ENCODE measurements at regions not wholly inside any gene's neighbourhood (a gene's known extent, or its start where the extent isn't known, plus 50 kb on each side); places are given as distances from the start of the nearest gene placed in this dataset.

- Mint-ChIP-seq H3K4me1 (peaks cover 39% of the 10 kb centered on the region), H3K36me3 (ENCODE audit: low read depth) (peaks cover 2% of the 10 kb centered on the region; the same call in 2 of the 3 replicates), H3K4me3 (no peak overlapping the region), H3K27me3 (ENCODE audit: insufficient read depth, low read depth, poor library complexity) (peaks cover 11% of the 10 kb centered on the region), H3K27ac (no peak overlapping the region), H3K9me3 (peaks cover 3% of the 10 kb centered on the region; the same call in 2 of the 3 replicates)
- Histone ChIP-seq H3K4me2 (no peak overlapping the region), H3K79me2 (replicated peaks; ENCODE audit: insufficient read depth) (no peaks in the 10 kb centered on the region), H3K9me2 (ENCODE audit: insufficient read depth) (0 out of 2 replicates have a peak, but pooled peaks cover 6% of the 10 kb centered on the region), H3K4me3 (no peak overlapping the region), H3K36me3 (ENCODE audit: insufficient read depth) (no peaks in the 10 kb centered on the region), H3F3A (replicated peaks; ENCODE audit: low read depth) (no peaks in the 10 kb centered on the region), H3K27ac (ENCODE audit: low read depth) (no peak overlapping the region), H3K4me1 (ENCODE audit: insufficient read depth) (peaks cover 4% of the 10 kb centered on the region), H4K20me1 (replicated peaks; ENCODE audit: insufficient read depth) (no peaks in the 10 kb centered on the region), H3K27me3 (ENCODE audit: insufficient read depth) (no peaks in the 10 kb centered on the region), H2AFZ (no peak overlapping the region)
- no peak for DNase-seq (ENCODE audit: low spot score)
- TF ChIP-seq ZNF114 (CRISPR knock-in tag; IDR thresholded peaks at IDR 0.05) (no peak), STAT1 (IDR thresholded peaks at IDR 0.05; ENCODE audit: unreplicated experiment) (no peak), NANOG (IDR thresholded peaks at IDR 0.05; ENCODE audit: borderline replicate concordance) (no peak), ZNF331 (CRISPR knock-in tag; IDR thresholded peaks at IDR 0.05; ENCODE audit: low read depth) (no peak), CTCF (conservative IDR thresholded peaks at IDR 0.05; ENCODE audit: low read depth in 2 of 2) (no peak), ZNF462 (CRISPR knock-in tag; IDR thresholded peaks at IDR 0.05) (no peak), EZH2 (IDR thresholded peaks at IDR 0.05; ENCODE audit: low read depth, unreplicated experiment) (no peak), JUNB (IDR thresholded peaks at IDR 0.05; ENCODE audit: unreplicated experiment) (no peak), CREB1 (CRISPR knock-in tag; IDR thresholded peaks at IDR 0.05; ENCODE audit: low read depth) (no peak), REST (IDR thresholded peaks at IDR 0.05; ENCODE audit: unreplicated experiment) (no peak), EZH2phosphoT487 (IDR thresholded peaks at IDR 0.05; ENCODE audit: unreplicated experiment) (no peak), POLR2AphosphoS5 (IDR thresholded peaks at IDR 0.05; ENCODE audit: low read depth) (no peak), ETS1 (IDR thresholded peaks at IDR 0.05) (no peak)
- no peak for ATAC-seq
Measured at GRCh38 chr9:89666364-89666763, 61.6 kb downstream of the GADD45G start.

Data from GM23338 (cell line).